ENCODE measurements at regions not wholly inside any gene's neighbourhood (a gene's known extent, or its start where the extent isn't known, plus 50 kb on each side); places are given as distances from the start of the nearest gene placed in this dataset.

DNA sequence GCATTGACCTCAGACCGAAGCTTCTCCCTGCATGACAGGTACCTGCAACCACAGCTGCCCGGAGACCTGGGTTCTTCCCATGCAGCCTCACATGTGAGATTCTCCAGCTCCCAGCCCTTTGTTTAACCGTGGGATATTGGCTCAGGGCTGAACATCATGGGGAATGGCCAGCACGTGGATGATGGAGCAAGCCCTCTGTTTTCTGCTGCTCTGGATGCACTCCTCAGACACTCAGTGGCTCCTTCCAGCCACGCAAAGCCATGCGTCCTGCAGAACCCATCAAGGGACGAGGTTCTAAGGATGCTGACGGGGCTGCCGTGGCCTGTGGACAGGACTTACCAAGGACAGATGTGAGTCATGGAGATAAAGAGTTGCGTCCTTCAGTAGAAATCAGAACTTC, 639.1 kb downstream of the BRD1 start:
- DNase-seq = no peak

GRCh38 chr22:49188091-49188490, 639.6 kb downstream of the BRD1 start:
- DNase-seq = no peak

- DNase-seq = peak in 1 of 51 donors; percentile 24
These were observed 640.9 kb downstream of the BRD1 start for GRCh38 chr22:49186762-49187161.

- no peak for DNase-seq
These were observed 641.4 kb downstream of the BRD1 start for GRCh38 chr22:49186293-49186692.

DNA sequence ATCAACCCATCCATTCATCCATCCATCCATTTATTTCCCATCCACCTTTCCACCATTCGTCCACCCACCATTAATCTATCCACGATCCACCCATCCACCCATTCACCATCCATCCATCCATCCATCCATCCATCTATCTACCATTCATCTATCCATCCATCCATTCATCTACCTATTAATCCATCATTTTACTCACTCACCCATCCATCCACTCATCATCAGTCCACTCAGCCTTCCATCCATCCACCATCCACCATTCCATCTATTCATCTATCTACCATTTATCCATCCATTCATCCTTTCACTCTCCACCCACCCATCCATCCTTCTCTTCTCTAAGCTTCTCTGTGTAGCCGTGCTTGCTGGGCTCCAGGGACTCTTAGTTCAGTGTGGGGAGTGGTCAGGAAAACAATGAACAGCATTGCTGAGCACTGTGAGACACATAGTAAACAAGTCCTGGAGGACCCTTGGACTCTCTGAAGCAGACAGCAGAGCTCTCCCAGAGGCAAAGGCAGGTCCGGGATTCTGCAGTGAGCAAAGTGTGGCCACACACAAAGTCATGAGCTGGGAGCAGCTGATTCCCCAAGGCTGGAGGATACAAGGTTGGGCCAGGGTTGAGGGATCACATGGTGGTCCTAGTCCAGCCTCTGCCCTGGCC, 642.2 kb downstream of the BRD1 start:
- no peak for DNase-seq

- no peak for DNase-seq
These were observed 642.9 kb downstream of the BRD1 start for GRCh38 chr22:49184736-49185135.

- DNase-seq = no peak
These were observed 643.9 kb downstream of the BRD1 start for GRCh38 chr22:49183826-49184216.

DNA sequence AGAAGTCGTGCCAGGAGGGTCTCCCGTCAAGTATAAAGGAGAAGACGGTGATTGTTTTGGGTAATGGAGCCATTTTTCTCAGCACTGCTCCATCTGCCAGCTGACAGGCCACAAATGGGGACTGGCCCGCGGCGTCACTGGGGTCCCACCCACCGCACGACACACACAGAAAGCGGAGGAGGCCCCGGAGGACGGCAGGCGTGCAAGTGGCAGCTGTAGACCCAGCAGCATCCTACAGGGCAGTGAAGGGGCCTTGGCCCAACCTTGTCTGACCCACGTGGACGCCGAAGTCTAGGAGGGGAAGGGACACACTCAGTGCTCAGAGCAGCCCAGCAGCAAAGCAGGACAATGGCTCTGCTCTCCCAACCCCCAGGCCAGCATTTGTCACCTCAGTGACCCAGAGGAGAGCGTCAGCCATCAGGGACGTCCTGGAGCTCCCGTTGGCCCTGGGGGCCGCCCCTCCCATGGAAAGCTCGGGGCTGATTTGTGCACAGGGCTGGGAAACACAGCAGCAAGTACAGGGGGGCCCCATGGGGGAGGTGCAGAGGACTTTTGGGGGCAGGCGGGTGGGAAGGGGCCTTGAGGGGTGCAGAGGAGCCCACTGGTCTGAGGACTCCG, 644.4 kb downstream of the BRD1 start:
- DNase-seq = no peak

GRCh38 chr22:49182416-49182815, 645.3 kb downstream of the BRD1 start:
- DNase-seq = no peak

- no peak for DNase-seq
These were observed 645.7 kb downstream of the BRD1 start for GRCh38 chr22:49181942-49182341.

DNA sequence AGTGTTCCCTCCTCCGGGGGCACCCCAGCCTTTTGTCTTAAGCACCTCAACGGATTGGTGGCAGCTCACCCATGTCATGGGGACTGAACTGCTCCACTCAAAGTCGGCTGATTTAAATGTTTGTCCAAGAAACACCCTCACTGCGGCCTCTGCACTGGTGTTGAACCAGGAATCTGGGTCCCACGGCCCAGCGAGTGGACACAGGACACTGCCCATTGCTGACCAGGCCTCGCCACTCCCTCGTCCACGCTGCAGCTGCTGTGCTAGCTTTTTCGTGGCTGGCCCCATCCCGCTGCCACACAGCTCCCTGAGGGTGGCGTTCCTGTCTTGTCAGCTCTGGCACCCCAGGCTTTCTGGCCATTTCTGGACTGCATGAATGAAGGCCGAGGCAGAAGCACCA, 646.2 kb downstream of the BRD1 start:
- DNase-seq = no peak

GRCh38 chr22:49180683-49181024, 647.0 kb downstream of the BRD1 start:
- DNase-seq = no peak

DNA sequence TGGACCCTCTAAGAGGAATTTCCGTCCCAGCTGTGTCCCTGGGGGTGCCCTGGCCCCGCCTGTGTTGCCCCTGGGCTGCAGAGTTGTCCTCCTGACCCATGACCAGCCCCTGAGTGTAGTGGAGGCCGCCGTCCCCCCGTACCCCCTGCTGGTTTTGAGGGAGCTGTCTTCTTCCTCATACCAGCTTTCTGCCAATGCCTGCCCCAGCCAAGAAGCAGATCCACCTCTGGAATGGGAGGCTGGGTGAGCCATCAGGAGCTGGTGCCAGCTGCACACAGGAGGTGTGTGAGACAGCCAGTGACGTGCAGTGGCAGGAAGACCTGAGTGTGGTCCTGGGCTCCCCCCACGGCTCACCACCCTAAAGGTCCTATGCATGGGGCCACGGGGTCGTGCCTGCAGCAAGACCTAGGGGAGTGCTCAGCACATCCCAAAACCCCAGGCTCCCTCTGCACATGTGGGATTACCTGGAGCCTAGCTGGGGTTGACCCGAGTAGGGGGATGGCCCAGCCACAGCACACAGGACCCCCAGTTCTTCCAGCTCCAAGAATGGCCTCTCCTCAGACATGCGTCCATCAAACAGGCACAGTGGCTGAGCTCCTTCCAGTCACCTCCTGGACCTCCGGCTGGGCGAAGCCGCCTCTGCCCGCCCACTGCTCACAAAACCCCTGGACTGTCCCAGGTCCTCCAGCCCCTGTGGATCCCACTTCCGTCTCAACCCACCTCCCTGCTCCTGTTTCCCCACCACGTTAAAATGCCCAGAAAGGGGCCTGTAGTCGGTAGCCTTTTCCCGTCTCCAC, 647.6 kb downstream of the BRD1 start:
- no peak for DNase-seq

- no peak for DNase-seq
These were observed 648.5 kb downstream of the BRD1 start for GRCh38 chr22:49179175-49179574.

DNA sequence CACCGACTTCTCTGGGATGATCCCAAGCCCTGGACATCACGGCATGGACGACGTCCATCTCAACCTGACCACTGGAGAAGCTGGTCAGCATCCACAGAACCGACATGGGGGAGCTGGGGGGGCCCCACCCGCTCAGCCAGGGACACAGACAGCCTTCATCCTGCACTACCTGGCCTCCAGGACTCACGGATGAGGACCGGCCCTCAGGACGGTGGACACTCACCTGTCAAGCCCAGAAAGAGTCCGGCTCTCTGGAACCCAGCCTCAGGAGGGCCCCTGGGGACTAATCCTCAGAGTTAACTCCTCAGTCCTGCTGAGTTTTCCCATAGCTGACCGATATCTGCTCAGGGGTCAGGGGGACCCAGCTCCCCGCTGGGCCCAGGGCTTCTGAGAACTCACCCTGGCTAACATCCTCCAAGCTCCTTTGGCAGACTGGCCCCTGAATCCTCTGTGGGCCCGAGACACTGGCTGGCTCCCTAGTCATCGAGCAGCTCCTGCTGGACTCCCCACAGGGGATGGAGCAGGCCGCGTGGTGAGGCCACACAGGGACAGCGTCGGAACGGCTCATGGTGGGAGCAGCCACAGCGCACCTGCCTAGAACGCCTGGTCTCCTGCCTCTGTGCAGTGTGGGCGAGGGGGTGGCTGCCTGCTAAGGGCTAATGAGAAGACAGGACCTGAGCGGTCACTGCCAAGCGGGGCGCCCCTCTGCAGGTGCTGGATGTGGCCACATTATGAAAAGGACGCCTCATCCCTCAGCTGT, 649.2 kb downstream of the BRD1 start:
- no peak for DNase-seq

- DNase-seq = no peak
These were observed 650.0 kb downstream of the BRD1 start for GRCh38 chr22:49177666-49178065.

- DNase-seq = no peak
These were observed 650.7 kb downstream of the BRD1 start for GRCh38 chr22:49176956-49177355.

DNA sequence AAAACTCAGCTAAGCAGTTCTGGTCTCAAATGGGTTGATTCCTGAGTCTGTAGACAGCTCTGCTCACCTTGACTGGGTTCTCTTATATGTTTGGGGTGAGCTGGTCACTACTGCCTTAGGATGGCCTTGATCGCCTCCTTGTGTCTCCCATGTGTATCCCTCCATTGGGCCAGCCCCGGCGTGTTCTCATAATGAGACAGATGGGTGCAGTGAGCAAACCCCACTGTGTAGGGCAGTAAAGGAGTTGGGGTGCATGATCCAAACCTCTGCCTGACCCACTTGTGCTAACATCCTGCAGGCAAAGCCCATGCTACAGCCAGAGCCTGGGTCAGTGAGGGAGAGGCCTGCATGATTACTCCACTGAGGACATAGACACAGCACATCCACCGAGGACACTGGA, 657.6 kb downstream of the BRD1 start:
- no peak for DNase-seq

DNA sequence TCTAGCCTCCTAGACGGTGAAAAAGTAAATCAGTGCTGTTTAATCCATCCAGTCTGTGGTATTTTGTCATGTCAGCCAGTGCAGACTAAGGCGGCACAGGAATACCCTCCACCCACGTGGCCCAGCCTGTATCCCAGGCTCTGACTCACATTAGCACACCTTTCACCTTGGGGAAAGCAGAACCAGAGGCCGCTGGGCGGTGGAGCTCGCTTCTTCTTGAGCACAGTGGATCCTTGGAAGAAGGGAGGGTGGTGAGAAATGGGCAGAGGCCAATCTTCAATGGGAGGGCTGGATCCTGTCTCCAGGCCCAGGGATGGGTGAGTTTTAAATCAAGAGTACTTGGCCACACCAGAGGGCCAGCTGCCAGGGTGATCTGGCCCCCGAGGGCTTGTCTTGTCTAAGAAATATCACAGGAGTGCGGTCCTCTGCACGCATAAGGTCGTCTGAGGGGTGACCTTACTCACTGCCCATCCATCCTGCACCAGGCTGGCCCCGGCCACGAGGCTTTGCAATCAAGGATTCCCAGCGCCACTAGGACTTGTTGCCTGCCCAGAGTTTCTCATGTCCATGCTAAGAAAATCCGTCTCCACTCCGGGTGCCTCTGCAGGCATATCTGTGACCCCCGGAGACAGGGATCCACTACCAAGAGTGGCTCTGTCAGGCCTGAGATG, 658.5 kb downstream of the BRD1 start:
- DNase-seq = no peak

GRCh38 chr22:49168219-49168813, 659.4 kb downstream of the BRD1 start:
- no peak for DNase-seq

DNA sequence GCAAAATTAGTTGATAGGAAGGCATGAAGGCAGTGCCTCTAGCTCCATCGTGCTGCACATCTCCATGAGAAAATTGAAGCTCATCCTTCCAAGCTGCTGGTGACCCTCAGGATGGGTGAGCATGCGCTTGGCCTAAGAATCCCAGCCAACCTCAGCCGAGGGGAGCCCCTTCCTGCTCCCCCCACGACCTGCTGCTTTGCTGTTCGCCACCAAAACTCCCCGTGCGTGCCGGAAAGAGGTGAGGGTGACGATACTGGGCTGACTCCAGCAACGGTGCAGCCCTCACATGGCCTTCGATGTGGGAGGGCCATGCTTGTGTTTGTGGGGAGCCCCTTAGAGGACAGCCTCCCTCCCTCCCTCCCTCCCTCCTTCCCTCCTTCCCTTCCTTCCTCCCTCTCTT, 660.9 kb downstream of the BRD1 start:
- no peak for DNase-seq

All from hypothalamus (tissue), 51 donors.